ENCODE measurements at regions not wholly inside any gene's neighbourhood (a gene's known extent, or its start where the extent isn't known, plus 50 kb on each side); places are given as distances from the start of the nearest gene placed in this dataset.

DNA sequence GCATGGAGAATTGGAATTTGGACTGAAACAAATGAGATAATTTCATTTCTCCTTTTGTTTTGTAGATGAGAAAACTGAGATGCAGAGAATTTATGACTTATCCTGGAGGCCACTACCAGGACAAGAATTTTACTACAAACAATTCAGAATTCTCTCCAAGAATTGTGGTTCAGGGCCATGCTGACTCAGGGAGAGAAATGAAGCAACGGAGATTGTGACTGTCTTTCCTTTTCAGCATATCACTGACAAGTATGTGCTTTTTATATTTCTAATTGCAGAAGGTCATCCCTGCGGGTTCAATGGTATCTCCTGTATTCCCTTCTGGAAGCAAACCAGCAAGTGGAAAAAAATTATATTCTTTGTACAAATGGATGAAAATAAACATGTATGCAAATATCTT lies 170.8 kb upstream of the MITF start:
- ATAC-seq (ENCODE audit: low FRiP score) (no peak), DNase-seq (ENCODE audit: low spot score) (no peak)
- TF ChIP-seq CTCF (IDR thresholded peaks at IDR 0.05): no peak

- DNase-seq (ENCODE audit: low spot score) (no peak), ATAC-seq (ENCODE audit: low FRiP score) (no peak)
- TF ChIP-seq CTCF (IDR thresholded peaks at IDR 0.05): no peak
Observed at GRCh38 chr3:69567710-69568052, 171.6 kb upstream of the MITF start.

DNA sequence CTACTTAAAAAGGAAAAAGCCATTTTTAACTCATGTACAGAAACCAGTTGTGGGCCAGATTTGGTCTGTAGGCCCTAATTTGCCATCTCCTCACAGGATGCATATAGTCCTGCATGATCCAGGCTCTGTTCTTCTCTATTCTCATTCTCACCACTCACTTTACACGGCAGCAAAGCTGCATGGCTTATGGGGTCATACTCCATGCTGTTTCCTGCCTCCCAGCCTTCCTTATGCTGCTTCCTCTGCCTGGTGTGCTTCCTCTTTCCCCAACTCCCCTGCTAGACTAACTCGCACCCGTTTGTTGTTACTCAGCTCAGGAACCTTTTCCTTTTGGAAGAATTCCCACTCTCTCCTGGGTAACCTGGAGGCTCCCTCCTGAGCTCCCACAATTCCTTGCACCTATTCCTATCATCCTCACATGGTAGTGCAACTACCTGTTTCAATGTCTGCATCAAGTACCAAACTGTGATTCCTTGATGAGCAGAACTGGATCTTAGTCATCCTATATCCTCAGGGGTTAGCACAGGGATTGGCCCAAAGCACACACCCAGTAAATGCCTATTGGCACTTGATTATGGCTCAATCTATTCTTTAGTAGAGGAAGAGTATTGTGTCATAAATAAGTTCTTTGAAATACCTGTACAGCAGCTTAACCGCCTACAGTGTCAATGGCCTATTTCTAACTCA lies 172.1 kb upstream of the MITF start:
- ATAC-seq (ENCODE audit: low FRiP score): no peak
- TF ChIP-seq CTCF (IDR thresholded peaks at IDR 0.05): no peak

GRCh38 chr3:69566275-69566674 lies 173.0 kb upstream of the MITF start:
- DNase-seq (ENCODE audit: low spot score) (no peak), ATAC-seq (ENCODE audit: low FRiP score) (no peak)
- TF ChIP-seq CTCF (IDR thresholded peaks at IDR 0.05): no peak

More for the DNA sequence above, 172.1 kb upstream of the MITF start:
- no peak for DNase-seq (ENCODE audit: low spot score)

- ATAC-seq (ENCODE audit: low FRiP score): no peak
- no peak for TF ChIP-seq CTCF (IDR thresholded peaks at IDR 0.05)
- DNase-seq (ENCODE audit: low spot score): no peak
Observed at GRCh38 chr3:69565316-69565715, 173.9 kb upstream of the MITF start.

GRCh38 chr3:69563981-69564380 lies 175.3 kb upstream of the MITF start:
- ATAC-seq (ENCODE audit: low FRiP score): no peak
- TF ChIP-seq CTCF (IDR thresholded peaks at IDR 0.05): no peak
- DNase-seq (ENCODE audit: low spot score): no peak

DNA sequence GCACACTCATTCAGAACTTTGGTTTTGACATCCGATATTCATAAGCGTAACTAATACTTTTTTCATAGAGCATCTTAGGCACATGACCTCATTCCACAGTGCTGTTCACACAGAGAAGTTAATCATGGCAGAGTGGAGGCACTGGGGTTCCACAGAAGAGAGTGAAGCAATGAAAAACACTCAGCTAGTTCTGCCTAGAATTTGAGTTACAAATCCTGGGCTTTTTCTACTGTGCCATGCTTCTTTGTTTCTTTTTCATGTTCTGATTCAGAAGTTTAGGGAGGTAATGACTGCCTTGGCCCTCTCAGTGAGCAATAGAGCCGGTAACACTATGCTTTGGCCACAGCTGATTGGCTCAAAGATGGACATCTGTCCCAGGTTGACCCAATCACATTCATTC lies 176.1 kb upstream of the MITF start:
- ATAC-seq (ENCODE audit: low FRiP score) (no peak), DNase-seq (ENCODE audit: low spot score) (no peak)
- TF ChIP-seq CTCF (IDR thresholded peaks at IDR 0.05): no peak

All from omental fat pad (tissue), 3 donors.